Mammary epithelial cell (primary cell): ENCODE measurements at regions not wholly inside any gene's neighbourhood (a gene's known extent, or its start where the extent isn't known, plus 50 kb on each side); places are given as distances from the start of the nearest gene placed in this dataset.

Experiments
- CTCF ChIP-seq, 2 donors: IDR thresholded peaks in 1 of 2; conservative IDR thresholded peaks in 1 of 2; 2 replicates each; pipeline ENCODE4 v1.5.1; 2011 to 2012; ENCODE audit warnings: inconsistent platforms in 2 of 2, low read length in 2 of 2, mild to moderate bottlenecking in 2 of 2, control low read depth in 1 of 2, low read depth in 1 of 2; ENCODE audit not compliant: insufficient read depth in 1 of 2; ENCODE audit errors: extremely low read depth in 1 of 2
- EZH2 ChIP-seq: IDR thresholded peaks from 2 replicates; pipeline ENCODE4 v1.6.1; 2012; ENCODE audit warnings: low read length, inconsistent platforms, borderline replicate concordance

GRCh38 chr15:99504071-99504822, 61.5 kb upstream of the MEF2A start:
- no peak for TF ChIP-seq CTCF (conservative IDR thresholded peaks at IDR 0.05 in 1 of 2, IDR thresholded peaks at IDR 0.05 in 1 of 2; ENCODE audit: extremely low read depth in 1 of 2, insufficient read depth in 1 of 2, low read depth in 1 of 2, low read length in 2 of 2)
- TF ChIP-seq EZH2: no peak
